Pancreas (tissue), 10 donors: ENCODE measurements at regions not wholly inside any gene's neighbourhood (a gene's known extent, or its start where the extent isn't known, plus 50 kb on each side); places are given as distances from the start of the nearest gene placed in this dataset.

Source experiments
- ATAC-seq, 4 donors: fragments of 200-7000 bp; cut with Tn5 transposase; one replicate each; pipeline versions ENCODE4 v1.8.0 to v1.9.1; 2020; ENCODE audit warnings: mild to moderate bottlenecking in 4 of 4, moderate library complexity in 4 of 4
- DNase-seq, 6 donors: peaks; one replicate each; pipeline ENCODE4 v3.0.0-alpha.2; 2020
- FAIRE-seq: peaks from 2 replicates; lab custom pipeline; 2012; peaks lifted over from hg19 to GRCh38; lab: Jason Lieb, UNC
- H3K27ac ChIP-seq, 4 donors: fragments of 200-600 bp; sonication (generic); 1 replicate in 3 of 4; 2 replicates in 1 of 4; pipeline versions ENCODE4 v1.5.0 to v1.8.0; 2020
- H3K27me3 ChIP-seq, 4 donors: fragments of 200-600 bp; one replicate each; pipeline ENCODE4 v1.8.0; 2021
- H3K36me3 ChIP-seq, 3 donors: fragments of 200-600 bp; sonication (generic) in 1 of 3; one replicate each; pipeline versions ENCODE4 v1.5.0 to v1.8.0; 2020 to 2021
- H3K4me1 ChIP-seq, 3 donors: fragments of 200-600 bp; one replicate each; pipeline ENCODE4 v1.8.0; 2021
- H3K4me3 ChIP-seq, 4 donors: fragments of 200-600 bp; sonication (generic) in 2 of 4; one replicate each; pipeline versions ENCODE4 v1.5.0 to v1.8.0; 2020 to 2021
- H3K9me3 ChIP-seq, 4 donors: fragments of 200-600 bp; one replicate each; pipeline ENCODE4 v1.8.0; 2021
- CTCF ChIP-seq, 4 donors: fragments of 200-600 bp; sonication (generic) in 3 of 4; IDR thresholded peaks; one replicate each; pipeline versions ENCODE4 v1.5.0 to v1.8.0; 2021; ENCODE audit warnings: antibody characterized with exemption in 4 of 4
- WGBS, 2 donors: extraction: QIAGEN DNeasy Blood & Tissue Kit; methylation state at CpG; one replicate each; pipeline ENCODE4 v1.1.7; 2013; 5-methylcytosine and 5-hydroxymethylcytosine counted together
- intact Hi-C, 3 donors: fragments of 100-400 bp; cut with DNase I; formaldehyde crosslinking; loops; one replicate each; pipeline versions ENCODE4 v1.11.1 to v1.14.2; 2022
- donor health status: healthy with polysubstance abuse.
- donor health status: DM: no; HTN: no; CAD: no; lungs with moderate emphysema.
- donor health status: DM: no; HTN: no; CAD: no.
- donor health status: control.
- donor health status: control.
- donor health status: Bipolar disorder and iron deficiency.
- donor health status: DM: yes; HTN: yes; CAD: no.
- donor health status: DM: no; HTN: no; CAD: no.
- donor health status: DM: no; HTN: no; CAD: no.
- donor health status: DM: yes; HTN: yes; CAD: no.

- Histone ChIP-seq H3K27me3 (no peaks in the 10 kb centered on the region), H3K36me3 (no peaks in the 10 kb centered on the region), H3K4me1 (no peaks in the 10 kb centered on the region), H3K27ac (no peak overlapping the region), H3K4me3 (no peak overlapping the region), H3K9me3 (no peaks in the 10 kb centered on the region)
- WGBS, 2 donors: 36 to 38% methylated on average over 3 of the region's 3 CpGs
- intact Hi-C loops: no loop called here
- FAIRE-seq (no peak), ATAC-seq (peak in 1 of 4 donors; percentile 19), DNase-seq (no peak)
- TF ChIP-seq CTCF (IDR thresholded peaks at IDR 0.05): no peak
These were observed 1045.5 kb upstream of the NR2F2 start for GRCh38 chr15:95284933-95285421.

GRCh38 chr15:95286352-95286880 lies 1044.1 kb upstream of the NR2F2 start:
- Histone ChIP-seq H3K9me3 (no peaks in the 10 kb centered on the region), H3K27ac (no peak overlapping the region), H3K36me3 (no peaks in the 10 kb centered on the region), H3K4me1 (no peaks in the 10 kb centered on the region), H3K27me3 (no peaks in the 10 kb centered on the region), H3K4me3 (no peak overlapping the region)
- FAIRE-seq (no peak), ATAC-seq (no peak), DNase-seq (no peak)
- no peak for TF ChIP-seq CTCF (IDR thresholded peaks at IDR 0.05)
- intact Hi-C loops: no loop called here
- WGBS, 2 donors: 53 to 59% methylated on average over 10 of the region's 10 CpGs

- no peaks in the 10 kb centered on the region for H3K36me3 ChIP-seq
- TF ChIP-seq CTCF (IDR thresholded peaks at IDR 0.05): no peak
- ATAC-seq (no peak), DNase-seq (no peak), FAIRE-seq (no peak)
- WGBS, 2 donors: 77 to 80% methylated on average over 9 of the region's 9 CpGs
- no peaks in the 10 kb centered on the region for H3K27me3 ChIP-seq
- no peaks in the 10 kb centered on the region for H3K4me1 ChIP-seq
- H3K4me3 ChIP-seq: no peak overlapping the region
- H3K27ac ChIP-seq: no peak overlapping the region
- intact Hi-C loops: no loop called here
- H3K9me3 ChIP-seq: no peaks in the 10 kb centered on the region
These were observed 1042.8 kb upstream of the NR2F2 start for GRCh38 chr15:95287720-95288103.

GRCh38 chr15:95288626-95289025 lies 1041.9 kb upstream of the NR2F2 start:
- intact Hi-C loops: no loop called here
- Histone ChIP-seq H3K9me3 (no peaks in the 10 kb centered on the region), H3K4me3 (no peak overlapping the region), H3K27ac (no peak overlapping the region), H3K27me3 (no peaks in the 10 kb centered on the region), H3K36me3 (no peaks in the 10 kb centered on the region), H3K4me1 (no peaks in the 10 kb centered on the region)
- ATAC-seq: no peak
- FAIRE-seq: no peak
- TF ChIP-seq CTCF (IDR thresholded peaks at IDR 0.05): no peak
- WGBS, 2 donors: 69 to 97% methylated on average over 1 of the region's 1 CpG
- DNase-seq: no peak

GRCh38 chr15:95290176-95290974 lies 1040.1 kb upstream of the NR2F2 start:
- no peak for ATAC-seq
- TF ChIP-seq CTCF (IDR thresholded peaks at IDR 0.05): no peak
- no peak for FAIRE-seq
- Histone ChIP-seq H3K4me3 (no peak overlapping the region), H3K27ac (no peak overlapping the region), H3K9me3 (no peaks in the 10 kb centered on the region), H3K4me1 (no peaks in the 10 kb centered on the region), H3K36me3 (no peaks in the 10 kb centered on the region), H3K27me3 (no peaks in the 10 kb centered on the region)
- DNase-seq: no peak
- intact Hi-C loops: loop anchor here in 1 of 3 donors (10.0 kb wide), 1 partner anchor 626 kb away; no protein-coding TSS in a partner anchor
- 75 to 79% methylated on average over 12 of the region's 12 CpGs for WGBS, 2 donors
